ENCODE measurements at regions not wholly inside any gene's neighbourhood (a gene's known extent, or its start where the extent isn't known, plus 50 kb on each side); places are given as distances from the start of the nearest gene placed in this dataset.

DNA sequence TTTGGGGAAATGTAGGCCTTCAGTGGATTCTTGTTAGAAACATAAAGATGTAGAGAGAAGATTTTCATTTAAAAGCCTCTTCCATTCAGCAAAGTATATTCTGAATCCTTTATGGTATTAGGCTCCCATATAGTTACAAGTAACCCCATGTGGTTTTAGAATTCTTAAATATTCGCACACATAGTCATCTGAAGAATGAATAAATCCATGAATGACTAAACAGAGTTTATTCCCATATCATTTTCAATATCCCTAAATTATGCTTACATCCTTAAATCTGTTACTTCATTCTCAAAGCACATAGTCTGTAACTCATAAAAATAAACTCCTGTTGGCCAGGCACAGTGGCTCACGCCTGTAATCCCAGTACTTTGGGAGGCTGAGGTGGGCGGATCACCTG lies 962.1 kb downstream of the KCNJ18 start:
- H3K27ac ChIP-seq, result no peak overlapping the region
- H3K36me3 ChIP-seq (replicated peaks), result no peaks in the 10 kb centered on the region
- no peaks in the 10 kb centered on the region for H3K27me3 ChIP-seq (replicated peaks)
- in situ Hi-C loops (cut with HindIII; ENCODE audit: low pct_ligation_motif_present, low sequenced_read_pairs), result no loop called here
- TF ChIP-seq, protein P1, sequence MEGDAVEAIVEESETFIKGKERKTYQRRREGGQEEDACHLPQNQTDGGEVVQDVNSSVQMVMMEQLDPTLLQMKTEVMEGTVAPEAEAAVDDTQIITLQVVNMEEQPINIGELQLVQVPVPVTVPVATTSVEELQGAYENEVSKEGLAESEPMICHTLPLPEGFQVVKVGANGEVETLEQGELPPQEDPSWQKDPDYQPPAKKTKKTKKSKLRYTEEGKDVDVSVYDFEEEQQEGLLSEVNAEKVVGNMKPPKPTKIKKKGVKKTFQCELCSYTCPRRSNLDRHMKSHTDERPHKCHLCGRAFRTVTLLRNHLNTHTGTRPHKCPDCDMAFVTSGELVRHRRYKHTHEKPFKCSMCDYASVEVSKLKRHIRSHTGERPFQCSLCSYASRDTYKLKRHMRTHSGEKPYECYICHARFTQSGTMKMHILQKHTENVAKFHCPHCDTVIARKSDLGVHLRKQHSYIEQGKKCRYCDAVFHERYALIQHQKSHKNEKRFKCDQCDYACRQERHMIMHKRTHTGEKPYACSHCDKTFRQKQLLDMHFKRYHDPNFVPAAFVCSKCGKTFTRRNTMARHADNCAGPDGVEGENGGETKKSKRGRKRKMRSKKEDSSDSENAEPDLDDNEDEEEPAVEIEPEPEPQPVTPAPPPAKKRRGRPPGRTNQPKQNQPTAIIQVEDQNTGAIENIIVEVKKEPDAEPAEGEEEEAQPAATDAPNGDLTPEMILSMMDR (IDR thresholded peaks at IDR 0.05; ENCODE audit: low read depth, low read length, missing control alignments), result no peak
- DNase-seq, result no peak
- no peak overlapping the region for H3K4me3 ChIP-seq (ENCODE audit: low read depth, low read length)

DNA sequence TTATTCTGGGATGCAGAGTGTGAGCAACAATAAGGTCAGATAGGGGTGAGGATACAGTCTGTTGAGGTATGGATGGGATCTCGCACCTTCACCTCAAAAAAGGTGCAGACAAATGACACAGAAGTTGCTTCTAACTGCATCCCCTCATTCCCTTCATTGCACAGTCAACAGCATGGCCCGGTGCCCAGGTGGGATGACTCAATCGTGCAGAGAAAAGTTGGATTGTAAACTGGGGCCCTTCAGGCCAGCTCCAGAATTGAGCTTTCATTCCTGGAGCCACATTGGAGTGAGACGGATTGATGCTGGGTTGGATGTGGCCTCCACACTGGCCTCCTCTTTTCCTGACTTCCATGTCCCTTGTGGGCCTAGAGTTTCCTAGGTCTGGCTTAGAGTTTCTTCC lies 977.4 kb downstream of the KCNJ18 start:
- in situ Hi-C loops (cut with HindIII; ENCODE audit: low pct_ligation_motif_present, low sequenced_read_pairs), result no loop called here
- no peak for DNase-seq
- Histone ChIP-seq H3K4me3 (ENCODE audit: low read depth, low read length) (no peak overlapping the region), H3K27me3 (replicated peaks) (no peaks in the 10 kb centered on the region), H3K36me3 (replicated peaks) (no peaks in the 10 kb centered on the region), H3K27ac (no peak overlapping the region)
- TF ChIP-seq, protein P1 (IDR thresholded peaks at IDR 0.05; ENCODE audit: low read depth, low read length, missing control alignments), result no peak

DNA sequence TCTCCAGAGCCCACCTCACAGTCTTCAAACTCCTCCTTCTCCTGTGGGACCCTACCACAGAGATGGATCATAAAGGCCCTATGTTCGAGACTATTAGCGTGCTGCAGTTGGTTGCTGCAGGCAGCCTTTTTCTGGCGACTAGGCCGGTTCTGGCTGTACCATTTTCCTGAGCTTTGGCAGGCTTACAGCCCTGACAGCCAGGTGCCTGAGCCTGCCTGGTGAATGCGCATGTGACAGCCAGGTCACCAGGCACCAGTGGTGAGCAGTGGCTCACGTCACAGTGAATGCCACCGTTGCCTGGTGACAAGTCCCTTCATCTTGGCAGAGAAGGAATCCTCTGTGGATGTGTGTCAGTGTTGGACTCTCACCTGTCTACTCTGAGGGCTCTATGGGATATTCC lies 978.8 kb downstream of the KCNJ18 start:
- Histone ChIP-seq H3K27ac (no peak overlapping the region), H3K4me3 (ENCODE audit: low read depth, low read length) (no peak overlapping the region), H3K27me3 (replicated peaks) (no peaks in the 10 kb centered on the region), H3K36me3 (replicated peaks) (no peaks in the 10 kb centered on the region)
- no peak for DNase-seq
- TF ChIP-seq, protein P1 (IDR thresholded peaks at IDR 0.05; ENCODE audit: low read depth, low read length, missing control alignments), result no peak
- in situ Hi-C loops (cut with HindIII; ENCODE audit: low pct_ligation_motif_present, low sequenced_read_pairs), result no loop called here

DNA sequence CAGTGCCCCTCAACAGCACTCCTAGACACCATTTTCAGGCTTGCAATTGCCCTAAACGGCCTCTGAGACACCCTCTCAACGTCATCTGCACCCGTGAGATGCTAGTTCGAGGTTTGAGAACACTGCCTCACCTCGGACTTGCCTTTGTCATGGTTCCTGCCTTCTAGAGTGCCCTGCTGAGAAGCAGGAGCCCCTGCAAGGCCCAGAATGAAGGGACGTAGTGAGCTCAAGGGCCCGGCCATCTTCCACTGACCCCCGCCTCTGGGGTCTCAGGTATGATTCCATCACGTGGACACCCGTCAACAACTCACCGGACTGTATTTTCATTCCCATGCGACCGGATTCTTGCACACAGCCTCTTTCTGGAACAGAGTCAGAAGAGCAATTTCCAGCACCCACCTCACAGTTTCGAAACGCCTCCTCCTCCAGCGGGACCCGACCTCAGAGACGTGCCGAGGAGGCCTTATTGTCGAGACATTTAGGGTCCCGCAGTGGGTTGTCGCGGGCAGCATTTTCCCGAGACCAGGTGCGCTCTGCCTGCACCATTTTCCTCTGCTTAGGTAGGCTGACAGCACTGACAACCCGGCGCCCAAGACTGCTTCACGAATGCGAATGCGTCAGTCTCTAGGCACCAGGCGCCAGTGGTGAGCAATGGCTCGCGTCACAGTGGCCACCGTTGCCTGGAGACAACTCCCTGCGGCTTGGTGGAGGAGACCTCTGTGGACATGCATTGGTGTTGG lies 999.9 kb downstream of the KCNJ18 start:
- Histone ChIP-seq H3K27ac (no peak overlapping the region), H3K4me3 (ENCODE audit: low read depth, low read length) (no peak overlapping the region), H3K27me3 (replicated peaks) (no peaks in the 10 kb centered on the region), H3K36me3 (replicated peaks) (no peaks in the 10 kb centered on the region)
- TF ChIP-seq, protein P1 (IDR thresholded peaks at IDR 0.05; ENCODE audit: low read depth, low read length, missing control alignments), result no peak
- in situ Hi-C loops (cut with HindIII; ENCODE audit: low pct_ligation_motif_present, low sequenced_read_pairs), result no loop called here
- DNase-seq, result no peak

DNA sequence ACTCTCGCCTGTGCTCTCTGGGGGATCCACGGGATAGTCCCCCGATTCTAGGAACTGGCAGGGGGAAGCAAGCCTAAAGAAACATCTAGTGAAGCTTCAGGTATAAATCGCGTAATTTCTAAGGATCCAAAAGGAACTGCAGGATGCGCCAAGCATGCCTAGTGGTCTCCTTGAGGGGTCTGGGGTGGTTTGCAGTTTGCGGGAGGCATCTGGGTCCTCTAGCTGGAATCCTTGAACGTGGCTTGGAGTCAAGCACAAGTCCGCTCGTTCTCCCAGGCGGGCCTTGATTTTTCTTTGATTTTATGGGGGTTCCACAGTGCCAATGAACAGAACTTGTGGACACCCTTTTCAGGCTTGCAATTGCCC lies 1000.5 kb downstream of the KCNJ18 start:
- Histone ChIP-seq H3K4me3 (ENCODE audit: low read depth, low read length) (no peak overlapping the region), H3K36me3 (replicated peaks) (no peaks in the 10 kb centered on the region), H3K27ac (no peak overlapping the region), H3K27me3 (replicated peaks) (no peaks in the 10 kb centered on the region)
- TF ChIP-seq, protein P1 (IDR thresholded peaks at IDR 0.05; ENCODE audit: low read depth, low read length, missing control alignments), result no peak
- DNase-seq, result no peak
- in situ Hi-C loops (cut with HindIII; ENCODE audit: low pct_ligation_motif_present, low sequenced_read_pairs), result no loop called here

Data from brain microvascular endothelial cell (primary cell).